SK-N-MC (cell line): ENCODE measurements at regions not wholly inside any gene's neighbourhood (a gene's known extent, or its start where the extent isn't known, plus 50 kb on each side); places are given as distances from the start of the nearest gene placed in this dataset.

Source experiments
- DNase-seq: peaks from one replicate; pipeline ENCODE4 v3.0.0-alpha.2; 2011; ENCODE audit warnings: low read depth, low spot score
- H3K27ac ChIP-seq: fragments of 200-600 bp; sonication (generic); 2 replicates; pipeline ENCODE4 v1.5.1; 2016; ENCODE audit warnings: mixed run types
- H3K36me3 ChIP-seq: fragments of 200-600 bp; sonication (generic); 2 replicates; pipeline ENCODE4 v1.6.1; 2017; ENCODE audit warnings: antibody characterized with exemption, low read length, mixed read lengths; ENCODE audit not compliant: insufficient read depth
- H3K4me3 ChIP-seq: fragments of 200-600 bp; sonication (generic); 2 replicates; pipeline ENCODE4 v1.5.1; 2016
- H3K9ac ChIP-seq: fragments of 200-600 bp; sonication (generic); 2 replicates; pipeline ENCODE4 v1.8.0; 2017; ENCODE audit warnings: mixed run types, mixed read lengths; ENCODE audit not compliant: insufficient read length
- H3K9me3 ChIP-seq: fragments of 200-600 bp; sonication (generic); 2 replicates; pipeline ENCODE4 v1.6.1; 2017; ENCODE audit warnings: low read depth, mild to moderate bottlenecking, antibody characterized with exemption, low read length, moderate library complexity, mixed read lengths
- EZH2 ChIP-seq: fragments of 200-600 bp; sonication (generic); IDR thresholded peaks from one replicate; pipeline ENCODE4 v1.6.1; 2017; ENCODE audit warnings: antibody characterized with exemption
- FOXP2 ChIP-seq: optimal IDR thresholded peaks from 2 replicates; pipeline ENCODE3; 2011; ENCODE audit warnings: mild to moderate bottlenecking, moderate library complexity; ENCODE audit not compliant: insufficient read depth; ENCODE audit errors: extremely low read length, control extremely low read depth
- POLR2AphosphoS5 ChIP-seq: IDR thresholded peaks from 2 replicates; pipeline ENCODE4 v1.6.1; 2012; ENCODE audit warnings: mild to moderate bottlenecking, low read depth, low read length, borderline replicate concordance

DNA sequence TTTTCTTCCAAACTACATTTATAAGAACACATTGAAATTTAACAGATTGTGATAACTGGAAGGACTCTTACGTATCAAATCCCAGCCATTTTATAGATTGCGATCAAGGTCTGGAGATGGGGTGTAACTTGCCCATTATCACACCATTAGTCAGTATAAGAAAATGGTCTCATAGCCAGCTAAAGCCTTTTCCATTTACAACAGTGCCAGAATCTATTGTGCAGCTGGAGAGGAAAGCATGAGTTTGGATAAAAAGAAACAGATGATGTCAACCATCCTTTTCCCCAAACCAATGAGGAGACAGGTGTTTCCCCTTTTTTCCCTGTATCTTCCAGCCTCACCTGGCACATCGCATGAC, 658.8 kb downstream of the ACTL7B start:
- no peak for DNase-seq
- H3K9me3 ChIP-seq, result no peaks in the 10 kb centered on the region
- H3K4me3 ChIP-seq, result no peak overlapping the region
- TF ChIP-seq EZH2 (no peak), FOXP2 (no peak)
- H3K36me3 ChIP-seq, result no peaks in the 10 kb centered on the region
- no peak overlapping the region for H3K9ac ChIP-seq
- H3K27ac ChIP-seq, result no peak overlapping the region

DNA sequence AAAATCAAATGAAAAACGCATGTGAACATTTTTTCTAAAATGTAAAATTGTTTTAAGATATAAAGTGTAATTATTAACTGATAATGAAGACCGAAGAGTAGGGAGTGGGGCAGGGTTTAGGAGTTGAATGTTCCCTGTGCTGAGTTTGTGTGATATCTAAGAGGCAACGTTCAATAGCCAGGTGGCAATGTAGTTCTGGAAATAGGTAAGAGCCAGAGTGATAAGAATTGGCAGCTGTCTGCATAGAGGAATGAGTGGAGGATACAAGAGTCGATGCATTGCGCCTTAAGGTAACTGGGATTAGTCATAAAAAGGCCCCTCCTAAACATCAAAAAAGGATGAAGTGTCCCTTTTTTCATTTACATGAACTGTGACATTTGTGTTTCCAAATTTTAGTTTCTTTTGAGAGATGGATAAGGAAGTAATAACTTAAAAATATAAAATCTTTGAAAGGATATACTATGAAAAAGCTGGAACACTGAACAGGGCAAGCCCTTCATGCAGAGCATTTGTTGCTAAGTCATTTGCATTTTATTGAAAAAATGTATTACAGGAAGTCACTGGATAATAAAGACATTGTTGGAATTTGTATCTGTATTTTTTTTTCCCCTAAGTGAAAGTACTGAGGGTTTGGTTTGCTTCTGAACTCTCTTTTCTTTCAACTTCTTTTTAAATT, 659.3 kb downstream of the ACTL7B start:
- Histone ChIP-seq H3K9me3 (no peaks in the 10 kb centered on the region), H3K4me3 (no peak overlapping the region), H3K36me3 (no peaks in the 10 kb centered on the region), H3K9ac (no peak overlapping the region), H3K27ac (no peak overlapping the region)
- no peak for DNase-seq
- no peak for TF ChIP-seq FOXP2
- TF ChIP-seq EZH2, result no peak
- TF ChIP-seq POLR2AphosphoS5, result no peak

DNA sequence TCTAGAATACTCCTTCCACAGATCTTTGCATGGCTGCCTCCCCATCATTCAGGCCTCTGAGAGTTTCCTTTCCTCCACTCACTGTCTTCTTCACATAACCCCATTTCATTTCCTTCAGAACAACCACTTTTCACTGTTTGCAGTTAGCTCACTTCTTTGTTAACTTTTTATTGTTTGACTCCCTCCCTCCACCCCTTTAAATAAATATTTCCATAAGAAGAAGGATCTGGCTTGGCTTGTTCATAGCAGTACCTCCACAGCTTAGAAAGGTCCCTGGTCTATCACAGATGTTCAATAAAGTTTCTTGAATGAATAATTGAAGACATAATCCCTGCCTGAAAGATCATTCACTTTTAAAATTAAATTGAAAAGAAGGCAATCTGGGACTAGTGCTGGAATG, 661.6 kb downstream of the ACTL7B start:
- Histone ChIP-seq H3K9ac (no peak overlapping the region), H3K36me3 (no peaks in the 10 kb centered on the region), H3K4me3 (no peak overlapping the region), H3K27ac (no peak overlapping the region), H3K9me3 (no peaks in the 10 kb centered on the region)
- no peak for DNase-seq
- TF ChIP-seq FOXP2, result no peak
- no peak for TF ChIP-seq POLR2AphosphoS5
- TF ChIP-seq EZH2, result no peak

DNA sequence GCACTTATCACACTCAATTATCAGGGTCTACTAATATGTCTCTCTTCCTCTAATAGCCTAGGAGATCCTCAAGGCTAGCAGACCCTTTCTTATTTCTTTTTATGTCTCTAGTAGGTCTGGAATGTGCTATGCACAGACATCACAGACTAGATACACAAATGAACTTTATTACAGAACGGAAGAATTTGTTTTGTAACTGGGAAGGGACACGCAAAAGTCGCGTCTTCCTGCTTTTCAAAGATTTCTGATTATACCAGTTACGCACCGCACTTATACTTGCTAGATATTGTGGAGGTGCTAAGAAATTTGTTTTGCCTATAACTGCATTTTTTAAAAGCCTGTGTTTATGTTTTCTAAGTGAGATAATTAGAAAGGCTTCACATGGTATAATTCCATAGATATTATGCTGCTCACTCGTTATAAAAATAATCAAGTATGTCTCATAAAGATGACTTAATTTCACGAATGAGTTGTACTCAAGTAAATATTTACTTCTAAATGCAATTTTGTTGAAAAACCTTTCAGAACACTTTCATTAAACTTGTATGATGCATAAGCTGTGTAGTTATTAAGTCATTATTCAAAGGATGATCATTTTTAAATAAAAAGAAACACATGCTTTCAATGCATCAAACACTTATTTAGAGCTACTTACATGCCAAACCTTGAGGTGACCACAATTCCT, 662.6 kb downstream of the ACTL7B start:
- DNase-seq, result no peak
- no peak overlapping the region for H3K27ac ChIP-seq
- TF ChIP-seq FOXP2, result no peak
- no peak for TF ChIP-seq EZH2
- no peak for TF ChIP-seq POLR2AphosphoS5
- no peak overlapping the region for H3K4me3 ChIP-seq
- H3K36me3 ChIP-seq, result no peaks in the 10 kb centered on the region
- no peak overlapping the region for H3K9ac ChIP-seq
- no peaks in the 10 kb centered on the region for H3K9me3 ChIP-seq

DNA sequence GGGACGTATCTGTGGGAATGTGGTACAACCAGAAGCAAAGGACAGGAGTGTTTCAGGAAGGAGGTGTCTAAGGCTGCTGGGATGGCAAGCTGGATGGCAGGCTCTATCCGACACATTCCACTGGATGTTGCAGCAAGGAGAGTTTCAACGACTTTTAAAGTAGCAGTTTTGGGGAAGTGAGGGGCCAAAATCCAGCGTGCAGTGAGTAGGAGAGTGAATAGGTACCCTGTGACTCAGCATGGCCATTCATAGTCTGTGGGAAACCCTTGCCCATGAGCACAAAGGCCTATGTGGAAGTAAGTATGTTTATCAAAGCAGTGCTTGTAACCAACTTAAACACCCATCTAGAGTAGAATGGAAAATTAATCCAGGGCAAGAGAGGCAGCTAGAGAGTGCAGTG, 664.7 kb downstream of the ACTL7B start:
- H3K27ac ChIP-seq, result no peak overlapping the region
- H3K9ac ChIP-seq, result no peak overlapping the region
- TF ChIP-seq FOXP2, result no peak
- TF ChIP-seq POLR2AphosphoS5, result no peak
- no peak for TF ChIP-seq EZH2
- no peak for DNase-seq
- H3K36me3 ChIP-seq, result no peaks in the 10 kb centered on the region
- H3K4me3 ChIP-seq, result no peak overlapping the region
- H3K9me3 ChIP-seq, result no peaks in the 10 kb centered on the region

DNA sequence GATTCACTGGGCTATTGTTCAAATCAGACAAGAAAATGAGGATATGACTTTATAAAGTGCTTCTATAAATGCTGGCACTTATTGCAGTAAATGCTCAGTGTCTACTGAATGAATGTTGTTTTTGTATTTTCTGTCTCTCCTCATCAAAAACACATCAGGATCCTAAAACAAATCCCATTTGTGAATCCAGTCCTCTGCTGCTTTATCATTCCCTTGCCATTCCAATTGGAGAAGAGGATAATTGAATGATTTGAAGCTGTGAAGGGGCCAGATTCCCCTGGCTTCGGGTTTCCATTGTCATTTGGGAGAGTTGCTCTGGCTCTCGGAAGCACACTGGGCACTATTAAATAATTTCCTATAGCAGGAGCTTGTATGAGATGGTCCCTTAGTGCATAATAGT, 666.8 kb downstream of the ACTL7B start:
- Histone ChIP-seq H3K36me3 (no peaks in the 10 kb centered on the region), H3K4me3 (no peak overlapping the region), H3K9ac (no peak overlapping the region), H3K27ac (no peak overlapping the region), H3K9me3 (no peaks in the 10 kb centered on the region)
- no peak for DNase-seq
- TF ChIP-seq FOXP2 (no peak), EZH2 (no peak), POLR2AphosphoS5 (no peak)

DNA sequence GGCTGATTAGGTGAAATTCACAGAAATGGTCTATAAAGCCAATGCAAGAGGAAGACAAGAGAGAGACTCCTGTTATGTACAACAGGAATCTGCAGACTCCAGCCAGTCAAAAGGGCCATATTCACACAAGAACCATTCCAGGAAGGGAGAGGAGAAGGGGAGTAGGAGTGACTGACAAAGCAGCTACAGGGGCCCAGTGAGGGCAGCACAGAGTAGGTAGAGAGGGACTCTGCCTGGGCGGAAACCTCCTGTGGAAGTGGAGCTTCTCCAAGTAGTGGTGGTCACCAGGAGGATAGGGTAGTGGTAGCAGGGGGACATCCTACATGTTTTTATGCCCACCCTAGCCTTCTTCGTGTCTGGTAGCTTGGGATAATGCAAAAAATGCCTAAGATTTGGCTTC, 667.3 kb downstream of the ACTL7B start:
- TF ChIP-seq POLR2AphosphoS5, result no peak
- no peak for TF ChIP-seq EZH2
- no peak for TF ChIP-seq FOXP2
- H3K36me3 ChIP-seq, result no peaks in the 10 kb centered on the region
- H3K9me3 ChIP-seq, result no peaks in the 10 kb centered on the region
- no peak overlapping the region for H3K4me3 ChIP-seq
- H3K27ac ChIP-seq, result no peak overlapping the region
- DNase-seq, result no peak
- no peak overlapping the region for H3K9ac ChIP-seq

DNA sequence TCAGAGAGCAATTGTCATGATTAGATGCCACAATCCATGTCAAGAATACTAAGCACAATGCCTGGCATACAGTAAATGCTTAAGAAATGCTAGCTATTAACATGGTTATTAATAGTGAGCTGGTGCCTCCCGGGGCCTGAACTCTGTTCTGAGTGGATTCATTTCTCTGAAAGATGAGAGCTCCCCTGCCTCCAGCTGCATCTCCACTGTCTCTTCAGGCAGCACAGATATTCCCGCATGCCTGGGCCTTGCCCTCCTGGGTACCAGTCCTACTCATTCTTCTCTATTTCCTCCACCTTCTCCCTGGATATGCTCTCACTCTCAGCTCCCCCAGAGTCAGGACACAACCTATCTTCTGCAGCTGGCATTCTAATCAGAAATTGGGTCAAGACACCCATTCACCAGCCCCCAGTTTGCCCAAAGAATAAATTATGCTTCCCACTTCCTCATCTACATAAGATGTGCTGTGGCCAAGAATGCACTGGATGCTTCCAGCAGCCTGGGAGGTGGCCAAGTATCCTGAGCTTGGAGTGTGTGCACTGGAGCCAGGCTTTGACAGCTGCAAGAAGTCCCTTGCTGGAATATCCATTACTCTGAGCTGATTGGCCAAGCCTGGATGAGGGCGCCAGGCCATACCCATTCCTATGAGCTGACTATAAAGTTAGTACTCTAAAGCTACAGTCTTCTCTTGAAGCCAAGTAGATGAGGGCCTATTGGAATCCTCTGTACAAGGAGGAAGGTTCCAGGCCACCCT, 669.0 kb downstream of the ACTL7B start:
- H3K9ac ChIP-seq, result no peak overlapping the region
- H3K9me3 ChIP-seq, result no peaks in the 10 kb centered on the region
- no peak overlapping the region for H3K27ac ChIP-seq
- DNase-seq, result no peak
- no peak for TF ChIP-seq EZH2
- no peak for TF ChIP-seq POLR2AphosphoS5
- TF ChIP-seq FOXP2, result no peak
- no peaks in the 10 kb centered on the region for H3K36me3 ChIP-seq
- H3K4me3 ChIP-seq, result no peak overlapping the region
